CD8-positive, alpha-beta memory T cell (primary cell): ENCODE measurements at regions not wholly inside any gene's neighbourhood (a gene's known extent, or its start where the extent isn't known, plus 50 kb on each side); places are given as distances from the start of the nearest gene placed in this dataset.

Source experiments
- CTCF ChIA-PET: fragments of 350-600 bp; sonication (Branson Sonifier 250); formaldehyde crosslinking; loops from one replicate; lab custom pipeline; 2021; ENCODE audit warnings: antibody characterized with exemption; lab: Charles Lee
- POLR2A ChIA-PET: fragments of 350-600 bp; sonication (Branson Sonifier 250); formaldehyde crosslinking; loops from one replicate; lab custom pipeline; 2021; ENCODE audit warnings: antibody characterized with exemption; lab: Charles Lee
- DNase-seq, 5 donors: peaks; one replicate each; pipeline versions ENCODE4 v3.0.0 to v3.0.0-alpha.2; 2020 to 2022; ENCODE audit warnings: mixed read lengths in 1 of 5
- H3K27ac ChIP-seq: one replicate; pipeline ENCODE4 v1.7.0; 2013; ENCODE audit warnings: low read depth, mild to moderate bottlenecking, low read length, moderate library complexity
- H3K27me3 ChIP-seq: 2 replicates; pipeline ENCODE4 v1.7.0; 2013; ENCODE audit warnings: low read length, mild to moderate bottlenecking; ENCODE audit not compliant: insufficient read depth, poor library complexity, severe bottlenecking
- H3K36me3 ChIP-seq: 2 replicates; pipeline ENCODE4 v1.7.0; 2013; ENCODE audit warnings: mild to moderate bottlenecking, low read length, moderate library complexity; ENCODE audit not compliant: insufficient read depth
- H3K4me1 ChIP-seq: 2 replicates; pipeline ENCODE4 v1.7.0; 2013; ENCODE audit warnings: mild to moderate bottlenecking, low read length, moderate library complexity; ENCODE audit not compliant: insufficient read depth
- H3K4me3 ChIP-seq: 2 replicates; pipeline ENCODE4 v1.7.0; 2013; ENCODE audit warnings: mild to moderate bottlenecking, low read length
- H3K9me3 ChIP-seq: 2 replicates; pipeline ENCODE4 v1.7.0; 2013; ENCODE audit warnings: mild to moderate bottlenecking, low read length
- H3K27ac Mint-ChIP-seq, 8 donors: one replicate each; pipeline ENCODE4 v1.8.0; 2020 to 2021; ENCODE audit warnings: mixed read lengths in 8 of 8, mild to moderate bottlenecking in 6 of 8, inconsistent platforms in 3 of 8, moderate library complexity in 3 of 8
- H3K27me3 Mint-ChIP-seq, 2 donors: one replicate each; pipeline ENCODE4 v1.8.0; 2020 to 2021; ENCODE audit warnings: mixed read lengths in 2 of 2, mild to moderate bottlenecking in 1 of 2, moderate library complexity in 1 of 2
- H3K36me3 Mint-ChIP-seq, 3 donors: one replicate each; pipeline ENCODE4 v1.8.0; 2020 to 2021; ENCODE audit warnings: mixed read lengths in 3 of 3, inconsistent platforms in 1 of 3, mild to moderate bottlenecking in 1 of 3
- H3K4me1 Mint-ChIP-seq, 3 donors: one replicate each; pipeline ENCODE4 v1.8.0; 2020 to 2021; ENCODE audit warnings: mixed read lengths in 3 of 3, inconsistent platforms in 1 of 3, mild to moderate bottlenecking in 1 of 3
- H3K4me3 Mint-ChIP-seq, 7 donors: one replicate each; pipeline ENCODE4 v1.8.0; 2020 to 2021; ENCODE audit warnings: mixed read lengths in 7 of 7, mild to moderate bottlenecking in 6 of 7, moderate library complexity in 4 of 7, inconsistent platforms in 2 of 7
- H3K9me3 Mint-ChIP-seq, 5 donors: one replicate each; pipeline ENCODE4 v1.8.0; 2020 to 2022; ENCODE audit warnings: mixed read lengths in 5 of 5, mild to moderate bottlenecking in 3 of 5, moderate library complexity in 2 of 5, inconsistent platforms in 1 of 5

DNA sequence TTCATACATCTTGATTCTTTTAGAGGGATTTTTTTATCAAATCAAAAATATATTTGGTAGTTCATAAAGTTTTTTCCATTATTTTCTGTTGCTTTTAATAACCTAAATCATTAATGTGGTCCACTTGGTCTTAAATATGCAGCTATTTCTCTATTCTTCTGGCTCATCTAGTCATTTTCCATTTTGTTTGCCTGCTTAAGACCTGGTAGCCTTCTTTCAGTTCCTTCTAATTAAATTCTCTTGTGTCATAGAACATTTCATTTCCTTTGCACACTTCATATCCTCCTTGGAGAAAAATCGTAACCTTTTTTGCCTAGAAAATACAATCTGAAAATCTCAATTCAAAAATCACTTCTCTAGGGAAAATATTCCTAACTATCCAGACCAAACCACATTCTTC lies 387.0 kb downstream of the LRFN5 start:
- Mint-ChIP-seq H3K9me3 (peaks cover 3 to 18% (median 5%) of the 10 kb centered on the region in 5 donors), H3K27ac (no peak overlapping the region), H3K4me1 (no peaks in the 10 kb centered on the region), H3K27me3 (no peaks in the 10 kb centered on the region), H3K4me3 (no peak overlapping the region), H3K36me3 (no peaks in the 10 kb centered on the region)
- POLR2A ChIA-PET = no interaction called here
- Histone ChIP-seq H3K9me3 (no peaks in the 10 kb centered on the region), H3K27ac (no peak overlapping the region), H3K36me3 (no peaks in the 10 kb centered on the region), H3K4me1 (no peaks in the 10 kb centered on the region), H3K27me3 (no peaks in the 10 kb centered on the region), H3K4me3 (no peak overlapping the region)
- CTCF ChIA-PET = no interaction called here
- no peak for DNase-seq

DNA sequence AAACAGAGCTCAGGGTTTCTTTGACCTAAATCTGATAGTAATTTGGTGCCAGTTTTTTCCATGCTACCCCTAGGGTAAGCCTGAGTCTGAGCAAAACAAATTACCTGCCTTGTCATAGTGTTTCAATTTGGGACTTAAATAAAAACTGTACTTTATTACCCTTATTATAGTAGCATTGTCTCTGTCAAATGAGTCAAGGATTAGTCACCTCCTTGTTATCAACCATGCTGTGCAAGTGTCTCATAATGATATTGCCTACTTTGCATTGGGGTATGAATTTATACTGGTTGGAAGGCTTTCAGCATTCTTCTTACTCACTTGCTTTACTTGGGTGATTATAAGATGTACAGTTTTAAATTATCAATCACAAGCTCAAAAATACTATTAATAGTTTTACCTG lies 380.0 kb downstream of the LRFN5 start:
- Mint-ChIP-seq H3K36me3 (no peaks in the 10 kb centered on the region), H3K4me1 (no peaks in the 10 kb centered on the region), H3K4me3 (no peak overlapping the region), H3K27me3 (no peaks in the 10 kb centered on the region), H3K27ac (no peak overlapping the region), H3K9me3 (peaks cover 0 to 20% (median 5%) of the 10 kb centered on the region in 5 donors)
- H3K4me1 ChIP-seq = no peaks in the 10 kb centered on the region
- no peak for DNase-seq
- H3K4me3 ChIP-seq = no peak overlapping the region
- CTCF ChIA-PET = no interaction called here
- no peaks in the 10 kb centered on the region for H3K9me3 ChIP-seq
- no peaks in the 10 kb centered on the region for H3K27me3 ChIP-seq
- no peak overlapping the region for H3K27ac ChIP-seq
- H3K36me3 ChIP-seq = no peaks in the 10 kb centered on the region
- POLR2A ChIA-PET = no interaction called here

- no peaks in the 10 kb centered on the region for H3K4me1 ChIP-seq
- no peak overlapping the region for H3K4me3 ChIP-seq
- Mint-ChIP-seq H3K27ac (no peak overlapping the region), H3K9me3 (peaks cover 0 to 19% (median 5%) of the 10 kb centered on the region in 5 donors), H3K4me3 (no peak overlapping the region), H3K27me3 (no peaks in the 10 kb centered on the region), H3K4me1 (no peaks in the 10 kb centered on the region), H3K36me3 (no peaks in the 10 kb centered on the region)
- H3K27me3 ChIP-seq = no peaks in the 10 kb centered on the region
- no peak for DNase-seq
- POLR2A ChIA-PET = no interaction called here
- no peaks in the 10 kb centered on the region for H3K36me3 ChIP-seq
- no peak overlapping the region for H3K27ac ChIP-seq
- CTCF ChIA-PET = no interaction called here
- H3K9me3 ChIP-seq = no peaks in the 10 kb centered on the region
These were observed 379.5 kb downstream of the LRFN5 start for GRCh38 chr14:41986083-41986645.

DNA sequence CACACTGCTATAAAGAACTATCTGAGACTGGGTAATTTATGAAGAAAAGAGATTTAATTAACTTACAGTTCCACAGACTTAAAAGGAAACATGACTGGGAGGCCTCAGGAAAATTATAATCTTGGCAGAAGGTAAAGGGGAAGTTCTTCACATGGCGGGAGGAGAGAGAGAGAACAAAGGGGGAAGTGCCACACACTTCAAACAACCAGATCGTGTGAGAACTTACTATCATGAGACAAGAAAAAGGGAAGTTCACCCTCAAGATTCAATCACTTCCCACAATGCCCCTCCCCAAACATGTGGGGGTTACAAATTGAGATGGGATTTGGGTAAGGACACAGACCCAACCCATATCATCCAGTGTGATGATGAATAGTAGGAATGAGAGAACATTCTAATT lies 366.5 kb downstream of the LRFN5 start:
- no peak overlapping the region for H3K27ac ChIP-seq
- H3K36me3 ChIP-seq = no peaks in the 10 kb centered on the region
- POLR2A ChIA-PET = no interaction called here

DNA sequence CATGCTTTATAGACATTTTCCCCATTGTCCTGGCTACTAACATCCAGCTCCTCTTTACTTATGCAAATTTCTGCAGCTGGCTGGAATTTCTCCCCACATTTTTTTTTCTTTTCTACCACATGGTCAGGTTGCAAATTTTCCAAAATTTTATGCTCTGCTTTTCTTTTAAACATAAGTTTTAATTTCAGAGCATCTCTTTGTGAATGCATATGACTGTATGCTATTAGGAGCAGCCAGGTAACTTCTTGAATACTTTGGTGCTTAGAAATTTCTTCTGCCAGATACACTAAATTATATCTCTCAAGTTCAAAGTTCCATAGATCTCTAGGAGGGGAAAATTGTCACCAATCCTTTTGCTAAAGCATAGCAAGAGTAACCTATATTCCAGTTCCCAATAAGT lies 365.9 kb downstream of the LRFN5 start:
- Histone ChIP-seq H3K9me3 (no peaks in the 10 kb centered on the region), H3K4me3 (no peak overlapping the region), H3K4me1 (no peaks in the 10 kb centered on the region), H3K27me3 (no peaks in the 10 kb centered on the region), H3K27ac (no peak overlapping the region), H3K36me3 (no peaks in the 10 kb centered on the region)
- H3K36me3 Mint-ChIP-seq = peaks cover 0 to 3% (median 0%) of the 10 kb centered on the region in 3 donors
- H3K9me3 Mint-ChIP-seq = peaks cover 3 to 31% (median 21%) of the 10 kb centered on the region in 5 donors
- H3K27ac Mint-ChIP-seq = no peak overlapping the region
- H3K4me3 Mint-ChIP-seq = no peak overlapping the region
- POLR2A ChIA-PET = no interaction called here
- no peak for DNase-seq
- CTCF ChIA-PET = no interaction called here
- no peaks in the 10 kb centered on the region for H3K27me3 Mint-ChIP-seq
- no peaks in the 10 kb centered on the region for H3K4me1 Mint-ChIP-seq

More for the DNA sequence above, 366.5 kb downstream of the LRFN5 start:
- no peaks in the 10 kb centered on the region for H3K9me3 ChIP-seq
- Mint-ChIP-seq H3K4me3 (no peak overlapping the region), H3K9me3 (peaks cover 3 to 31% (median 21%) of the 10 kb centered on the region in 5 donors), H3K27ac (no peak overlapping the region), H3K4me1 (no peaks in the 10 kb centered on the region), H3K36me3 (peaks cover 0 to 3% (median 0%) of the 10 kb centered on the region in 3 donors), H3K27me3 (no peaks in the 10 kb centered on the region)
- H3K27me3 ChIP-seq = no peaks in the 10 kb centered on the region
- H3K4me1 ChIP-seq = no peaks in the 10 kb centered on the region
- no peak overlapping the region for H3K4me3 ChIP-seq
- no peak for DNase-seq
- CTCF ChIA-PET = no interaction called here

- H3K27ac Mint-ChIP-seq = no peak overlapping the region
- ChIA-PET POLR2A (no interaction called here), CTCF (no interaction called here)
- no peaks in the 10 kb centered on the region for H3K9me3 ChIP-seq
- DNase-seq = no peak
- no peaks in the 10 kb centered on the region for H3K4me1 ChIP-seq
- H3K36me3 ChIP-seq = no peaks in the 10 kb centered on the region
- H3K27me3 ChIP-seq = no peaks in the 10 kb centered on the region
- H3K9me3 Mint-ChIP-seq = peaks cover 0 to 16% (median 9%) of the 10 kb centered on the region in 5 donors
- no peaks in the 10 kb centered on the region for H3K36me3 Mint-ChIP-seq
- H3K27me3 Mint-ChIP-seq = no peaks in the 10 kb centered on the region
- H3K4me1 Mint-ChIP-seq = no peaks in the 10 kb centered on the region
- no peak overlapping the region for H3K27ac ChIP-seq
- no peak overlapping the region for H3K4me3 ChIP-seq
- no peak overlapping the region for H3K4me3 Mint-ChIP-seq
These were observed 353.6 kb downstream of the LRFN5 start for GRCh38 chr14:41960281-41960680.

DNA sequence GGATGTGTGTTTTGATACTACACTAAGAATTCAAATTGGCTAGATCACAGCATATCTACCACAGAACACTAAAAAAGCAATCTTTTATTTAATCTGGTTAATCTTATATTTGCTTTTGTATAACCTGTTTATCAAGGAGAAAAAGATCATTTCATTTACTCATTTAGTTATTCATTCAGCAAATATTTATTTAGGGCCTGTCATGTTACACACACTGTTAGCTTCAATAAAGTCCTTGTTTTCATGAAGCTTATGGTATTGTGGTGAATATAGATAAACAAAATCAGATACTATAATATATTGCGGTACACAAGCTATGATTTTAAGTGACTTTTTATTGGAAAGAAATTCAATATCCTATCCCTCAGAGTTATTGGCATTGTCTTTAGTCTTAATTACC lies 350.8 kb downstream of the LRFN5 start:
- H3K4me1 Mint-ChIP-seq = no peaks in the 10 kb centered on the region
- no peaks in the 10 kb centered on the region for H3K4me1 ChIP-seq
- DNase-seq = no peak
- H3K4me3 Mint-ChIP-seq = no peak overlapping the region
- H3K27me3 ChIP-seq = no peaks in the 10 kb centered on the region
- H3K36me3 Mint-ChIP-seq = no peaks in the 10 kb centered on the region
- POLR2A ChIA-PET = no interaction called here
- no peaks in the 10 kb centered on the region for H3K27me3 Mint-ChIP-seq
- CTCF ChIA-PET = no interaction called here
- H3K36me3 ChIP-seq = no peaks in the 10 kb centered on the region
- no peaks in the 10 kb centered on the region for H3K9me3 ChIP-seq
- H3K9me3 Mint-ChIP-seq = peaks cover 0 to 17% (median 2%) of the 10 kb centered on the region in 5 donors
- no peak overlapping the region for H3K27ac ChIP-seq
- H3K4me3 ChIP-seq = no peak overlapping the region
- H3K27ac Mint-ChIP-seq = no peak overlapping the region
